ENCODE measurements at regions not wholly inside any gene's neighbourhood (a gene's known extent, or its start where the extent isn't known, plus 50 kb on each side); places are given as distances from the start of the nearest gene placed in this dataset.
A peak's percentile ranks its signal among the peaks of the same experiment; 100 is the strongest.
"Not testable (repeated sequence)": the region's sequence is repeated elsewhere in the genome, so short reads cannot be mapped to it uniquely, and the experiment has no call there.

DNA sequence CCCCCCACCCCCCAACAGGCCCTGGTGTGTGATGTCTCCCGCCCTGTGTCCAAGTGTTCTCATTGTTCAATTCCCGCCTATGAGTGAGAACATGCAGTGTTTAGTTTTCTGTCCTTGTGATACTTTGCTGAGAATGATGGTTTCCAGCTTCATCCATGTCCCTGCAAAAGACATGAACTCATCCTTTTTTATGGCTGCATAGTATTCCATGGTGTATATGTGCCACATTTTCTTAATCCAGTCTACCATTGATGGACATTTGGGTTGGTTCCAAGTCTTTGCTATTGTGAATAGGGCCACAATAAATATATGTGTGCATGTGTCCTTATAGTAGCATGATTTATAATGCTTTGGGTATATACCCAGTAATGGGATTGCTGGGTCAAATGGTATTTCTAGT lies 54.0 kb downstream of the ZCCHC13 start:
- WGBS (ENCODE audit: insufficient coverage) = no CpG with 5 or more reads among the region's 2 CpGs
- H3K36me3 ChIP-seq (ENCODE audit: control insufficient read depth, insufficient read depth, low read length); H3K9me3 ChIP-seq (ENCODE audit: control insufficient read depth, insufficient read depth, low read length); DNase-seq (ENCODE audit: low read depth in 4 of 6, low spot score in 6 of 6); H3K4me1 ChIP-seq (ENCODE audit: control insufficient read depth, insufficient read depth, low read length); H3K27ac ChIP-seq (ENCODE audit: low read depth, low read length); H3K27me3 ChIP-seq (ENCODE audit: control insufficient read depth, insufficient read depth, low read length); H3K4me3 ChIP-seq (ENCODE audit: low read depth, low read length): not testable (repeated sequence)

DNA sequence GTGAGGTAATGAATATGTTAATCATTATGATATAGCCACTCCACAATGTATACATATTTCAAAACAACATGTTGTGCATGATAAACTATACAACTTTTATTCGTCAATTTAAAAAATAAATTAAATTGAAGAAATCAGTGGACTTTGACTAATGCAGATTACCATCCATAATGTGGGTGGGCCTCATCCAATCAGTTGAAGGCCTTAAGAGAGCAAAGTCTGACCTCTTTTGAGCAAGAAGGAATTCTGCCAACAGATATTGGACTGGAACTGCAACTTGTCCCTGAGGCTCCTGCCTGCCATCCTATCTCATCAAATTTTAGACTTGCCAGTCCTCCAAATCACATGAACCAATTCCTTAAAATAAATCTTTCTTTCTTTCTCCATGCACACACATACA lies 57.4 kb upstream of the SLC16A2 start:
- Histone ChIP-seq H3K27me3 (ENCODE audit: control insufficient read depth, insufficient read depth, low read length) (peaks cover 4% of the 10 kb centered on the region), H3K4me1 (ENCODE audit: control insufficient read depth, insufficient read depth, low read length) (no peaks in the 10 kb centered on the region), H3K4me3 (ENCODE audit: low read depth, low read length) (no peak overlapping the region), H3K9me3 (ENCODE audit: control insufficient read depth, insufficient read depth, low read length) (no peaks in the 10 kb centered on the region), H3K27ac (ENCODE audit: low read depth, low read length) (no peak overlapping the region), H3K36me3 (ENCODE audit: control insufficient read depth, insufficient read depth, low read length) (no peaks in the 10 kb centered on the region)
- no peak for DNase-seq (ENCODE audit: low read depth in 4 of 6, low spot score in 6 of 6)
- no CpG with 5 or more reads among the region's 1 CpG for WGBS (ENCODE audit: insufficient coverage)

DNA sequence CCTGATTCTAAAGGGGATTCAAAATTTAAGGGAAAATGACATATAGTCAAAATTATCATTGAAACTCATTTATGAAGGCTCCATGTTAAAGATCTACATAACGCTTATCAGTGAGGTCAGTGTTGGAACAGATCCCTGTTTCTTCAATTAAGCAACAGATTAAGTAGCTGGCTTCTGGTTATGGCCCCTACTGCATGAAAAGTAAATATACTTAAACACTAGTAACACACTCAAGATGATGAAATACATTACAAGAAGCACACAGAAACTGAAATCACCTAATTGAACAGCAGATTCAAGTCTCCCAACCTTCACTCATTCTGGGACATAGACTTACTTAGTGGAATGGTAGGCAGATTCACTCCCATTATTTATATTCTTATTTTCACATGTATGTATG lies 51.6 kb upstream of the SLC16A2 start:
- Histone ChIP-seq H3K4me3 (ENCODE audit: low read depth, low read length) (no peak overlapping the region), H3K27ac (ENCODE audit: low read depth, low read length) (no peak overlapping the region), H3K36me3 (ENCODE audit: control insufficient read depth, insufficient read depth, low read length) (no peaks in the 10 kb centered on the region), H3K27me3 (ENCODE audit: control insufficient read depth, insufficient read depth, low read length) (peaks cover 8% of the 10 kb centered on the region), H3K4me1 (ENCODE audit: control insufficient read depth, insufficient read depth, low read length) (no peaks in the 10 kb centered on the region), H3K9me3 (ENCODE audit: control insufficient read depth, insufficient read depth, low read length) (no peaks in the 10 kb centered on the region)
- WGBS (ENCODE audit: insufficient coverage) = no CpG with 5 or more reads among the region's 1 CpG
- no peak for DNase-seq (ENCODE audit: low read depth in 4 of 6, low spot score in 6 of 6)

- Histone ChIP-seq H3K9me3 (ENCODE audit: control insufficient read depth, insufficient read depth, low read length) (no peaks in the 10 kb centered on the region), H3K27ac (ENCODE audit: low read depth, low read length) (no peak overlapping the region), H3K27me3 (ENCODE audit: control insufficient read depth, insufficient read depth, low read length) (peaks cover 8% of the 10 kb centered on the region), H3K36me3 (ENCODE audit: control insufficient read depth, insufficient read depth, low read length) (no peaks in the 10 kb centered on the region), H3K4me1 (ENCODE audit: control insufficient read depth, insufficient read depth, low read length) (no peaks in the 10 kb centered on the region), H3K4me3 (ENCODE audit: low read depth, low read length) (no peak overlapping the region)
- DNase-seq (ENCODE audit: low read depth in 4 of 6, low spot score in 6 of 6) = no peak
Observed at GRCh38 chrX:74370487-74370886, 50.8 kb upstream of the SLC16A2 start.

DNA sequence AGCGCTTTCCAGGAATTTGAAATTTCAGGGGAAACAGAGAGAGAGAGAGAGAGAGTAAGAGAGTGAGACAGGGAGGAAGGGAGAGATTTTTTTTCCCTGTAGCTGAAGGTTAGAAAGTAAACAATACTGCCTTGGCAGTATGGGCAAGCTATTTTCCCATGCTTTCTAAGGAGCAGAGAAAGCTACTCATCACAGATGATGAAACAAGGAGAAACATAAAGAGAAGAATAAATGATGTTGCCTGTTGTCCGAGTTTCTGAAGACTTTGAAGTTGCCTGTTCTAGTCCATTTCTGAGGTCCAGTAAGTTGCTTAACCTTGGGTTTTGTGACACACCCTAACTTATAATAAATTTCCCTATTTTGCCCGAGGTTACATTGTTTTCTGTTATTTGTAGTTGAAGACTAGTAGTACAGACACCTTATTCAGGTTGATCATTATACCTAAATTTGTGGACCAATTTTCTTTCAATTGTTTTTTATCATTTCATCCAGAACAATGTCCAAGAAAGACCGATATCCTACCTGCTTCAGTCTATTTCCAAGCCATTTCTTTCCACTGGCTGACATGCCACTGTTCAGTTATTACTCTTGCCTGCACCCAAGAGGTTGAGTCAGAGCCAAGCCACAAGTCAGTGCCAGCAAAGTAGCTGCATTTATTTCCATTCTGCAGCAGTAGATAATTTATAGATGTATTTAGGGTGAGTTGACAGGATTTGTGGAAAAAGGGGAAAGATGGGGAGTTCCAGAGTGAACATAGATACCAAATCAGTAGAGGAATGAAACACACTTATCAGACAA lies 49.7 kb upstream of the SLC16A2 start:
- no peaks in the 10 kb centered on the region for H3K36me3 ChIP-seq (ENCODE audit: control insufficient read depth, insufficient read depth, low read length)
- H3K4me3 ChIP-seq (ENCODE audit: low read depth, low read length) = no peak overlapping the region
- H3K27me3 ChIP-seq (ENCODE audit: control insufficient read depth, insufficient read depth, low read length) = peaks cover 6% of the 10 kb centered on the region
- DNase-seq (ENCODE audit: low read depth in 4 of 6, low spot score in 6 of 6) = peak in 2 of 6 donors; percentile 4 to 11
- no peak overlapping the region for H3K27ac ChIP-seq (ENCODE audit: low read depth, low read length)
- H3K9me3 ChIP-seq (ENCODE audit: control insufficient read depth, insufficient read depth, low read length) = no peaks in the 10 kb centered on the region
- no peaks in the 10 kb centered on the region for H3K4me1 ChIP-seq (ENCODE audit: control insufficient read depth, insufficient read depth, low read length)
- WGBS (ENCODE audit: insufficient coverage) = 66% methylated on average over 2 of the region's 4 CpGs

All from spinal cord (tissue), 9 donors.